ENCODE measurements at regions not wholly inside any gene's neighbourhood (a gene's known extent, or its start where the extent isn't known, plus 50 kb on each side); places are given as distances from the start of the nearest gene placed in this dataset.
"Not testable (repeated sequence)": the region's sequence is repeated elsewhere in the genome, so short reads cannot be mapped to it uniquely, and the experiment has no call there.

DNA sequence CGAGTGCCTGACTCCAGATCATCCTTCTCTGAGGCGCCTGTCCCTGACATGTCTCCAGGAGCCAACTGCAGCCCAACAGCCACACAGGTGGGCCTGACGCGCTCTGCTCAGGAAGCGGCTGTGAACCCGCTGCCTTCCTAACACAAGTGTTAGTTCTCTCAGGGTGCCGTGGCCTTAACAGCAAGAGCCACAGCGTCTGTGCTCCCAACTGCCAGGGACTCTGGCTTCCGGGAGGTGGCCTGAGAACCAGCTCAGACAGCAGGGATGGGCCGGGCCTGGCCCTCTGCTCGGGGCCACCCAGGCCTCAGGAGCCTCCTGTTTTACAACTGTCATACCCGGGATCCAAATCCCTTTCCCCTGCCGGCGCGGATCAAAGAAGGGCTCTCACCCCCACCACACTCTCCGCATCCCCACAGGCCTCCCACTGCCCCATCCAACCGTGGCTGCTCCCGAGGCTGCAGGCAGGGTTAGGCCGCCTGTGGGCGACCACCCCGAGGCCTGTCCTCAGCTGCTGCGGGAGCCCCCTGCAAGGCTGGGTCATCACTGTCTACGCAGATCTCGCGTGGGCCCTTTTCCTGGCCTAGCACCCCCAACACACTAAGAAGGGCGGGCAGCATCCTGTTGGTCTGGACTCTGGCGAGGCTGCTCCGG, 114.2 kb upstream of the ZNF236 start:
- FAIRE-seq (no peak), DNase-seq (ENCODE audit: low read depth) (no peak)
- no peaks in the 10 kb centered on the region for H4K20me1 ChIP-seq (ENCODE audit: insufficient read depth, low read length)
- H2AFZ ChIP-seq (ENCODE audit: low read depth, low read length): no peak overlapping the region
- no peaks in the 10 kb centered on the region for H3K9me3 ChIP-seq (ENCODE audit: insufficient read depth, low read depth, low read length)
- Mint-ChIP-seq H3K9me3 (ENCODE audit: unreplicated experiment) (peaks cover 3% of the 10 kb centered on the region), H3K27me3 (ENCODE audit: low read depth, unreplicated experiment) (peaks cover 6% of the 10 kb centered on the region), H3K4me1 (ENCODE audit: low read depth, unreplicated experiment) (no peaks in the 10 kb centered on the region), H3K27ac (ENCODE audit: unreplicated experiment) (no peak overlapping the region), H3K4me3 (ENCODE audit: unreplicated experiment) (no peak overlapping the region), H3K36me3 (ENCODE audit: low read depth, unreplicated experiment) (no peaks in the 10 kb centered on the region)
- no peak overlapping the region for H3K4me3 ChIP-seq (ENCODE audit: insufficient read depth, low read depth, low read length)
- no peaks in the 10 kb centered on the region for H3K4me1 ChIP-seq (ENCODE audit: insufficient read depth, low read length)
- no peaks in the 10 kb centered on the region for H3K36me3 ChIP-seq (ENCODE audit: insufficient read depth, low read length)
- no peaks in the 10 kb centered on the region for H3K79me2 ChIP-seq (ENCODE audit: insufficient read depth, low read length)
- H3K27me3 ChIP-seq (ENCODE audit: insufficient read depth, low read length): peaks cover under 1% of the 10 kb centered on the region
- no peak overlapping the region for H3K4me2 ChIP-seq (ENCODE audit: low read length)
- no peak for TF ChIP-seq EZH2 (IDR thresholded peaks at IDR 0.05; ENCODE audit: insufficient read depth, low read length)
- TF ChIP-seq, protein P1, sequence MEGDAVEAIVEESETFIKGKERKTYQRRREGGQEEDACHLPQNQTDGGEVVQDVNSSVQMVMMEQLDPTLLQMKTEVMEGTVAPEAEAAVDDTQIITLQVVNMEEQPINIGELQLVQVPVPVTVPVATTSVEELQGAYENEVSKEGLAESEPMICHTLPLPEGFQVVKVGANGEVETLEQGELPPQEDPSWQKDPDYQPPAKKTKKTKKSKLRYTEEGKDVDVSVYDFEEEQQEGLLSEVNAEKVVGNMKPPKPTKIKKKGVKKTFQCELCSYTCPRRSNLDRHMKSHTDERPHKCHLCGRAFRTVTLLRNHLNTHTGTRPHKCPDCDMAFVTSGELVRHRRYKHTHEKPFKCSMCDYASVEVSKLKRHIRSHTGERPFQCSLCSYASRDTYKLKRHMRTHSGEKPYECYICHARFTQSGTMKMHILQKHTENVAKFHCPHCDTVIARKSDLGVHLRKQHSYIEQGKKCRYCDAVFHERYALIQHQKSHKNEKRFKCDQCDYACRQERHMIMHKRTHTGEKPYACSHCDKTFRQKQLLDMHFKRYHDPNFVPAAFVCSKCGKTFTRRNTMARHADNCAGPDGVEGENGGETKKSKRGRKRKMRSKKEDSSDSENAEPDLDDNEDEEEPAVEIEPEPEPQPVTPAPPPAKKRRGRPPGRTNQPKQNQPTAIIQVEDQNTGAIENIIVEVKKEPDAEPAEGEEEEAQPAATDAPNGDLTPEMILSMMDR (IDR thresholded peaks at IDR 0.05; ENCODE audit: insufficient read depth, low read depth, low read length): no peak
- no peak overlapping the region for H3K9ac ChIP-seq (ENCODE audit: low read length)
- H3K27ac ChIP-seq (ENCODE audit: low read depth, low read length): no peak overlapping the region

DNA sequence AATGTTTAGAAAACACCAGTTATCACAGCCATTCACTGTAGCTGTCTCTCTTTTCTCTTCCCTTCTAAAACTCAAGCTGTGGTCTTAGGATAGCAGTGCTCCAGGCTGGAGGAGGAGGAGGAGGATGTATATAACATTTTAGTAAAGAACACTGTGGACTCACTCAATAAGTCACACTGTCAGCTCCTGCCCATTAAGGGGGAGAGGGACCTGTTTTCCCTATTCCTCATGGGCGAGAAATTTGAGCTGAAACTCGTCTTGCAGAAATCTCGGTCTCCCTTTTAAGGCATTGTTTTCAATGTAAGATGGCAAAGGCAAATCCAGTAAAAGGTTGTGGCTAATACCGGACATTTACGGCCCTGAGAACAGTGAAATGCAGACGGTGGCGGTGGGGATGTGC, 114.8 kb upstream of the ZNF236 start:
- no peaks in the 10 kb centered on the region for H3K36me3 Mint-ChIP-seq (ENCODE audit: low read depth, unreplicated experiment)
- DNase-seq (ENCODE audit: low read depth) (no peak), FAIRE-seq (no peak)
- H3K79me2 ChIP-seq (ENCODE audit: insufficient read depth, low read length): no peaks in the 10 kb centered on the region
- H4K20me1 ChIP-seq (ENCODE audit: insufficient read depth, low read length): no peaks in the 10 kb centered on the region
- H3K4me2 ChIP-seq (ENCODE audit: low read length): no peak overlapping the region
- TF ChIP-seq, protein P1 (IDR thresholded peaks at IDR 0.05; ENCODE audit: insufficient read depth, low read depth, low read length): no peak
- no peak for TF ChIP-seq EZH2 (IDR thresholded peaks at IDR 0.05; ENCODE audit: insufficient read depth, low read length)
- peaks cover 3% of the 10 kb centered on the region for H3K27me3 ChIP-seq (ENCODE audit: insufficient read depth, low read length)
- no peaks in the 10 kb centered on the region for H3K4me1 Mint-ChIP-seq (ENCODE audit: low read depth, unreplicated experiment)
- H3K4me3 Mint-ChIP-seq (ENCODE audit: unreplicated experiment): no peak overlapping the region
- no peak overlapping the region for H2AFZ ChIP-seq (ENCODE audit: low read depth, low read length)
- H3K27ac ChIP-seq (ENCODE audit: low read depth, low read length): no peak overlapping the region
- no peaks in the 10 kb centered on the region for H3K36me3 ChIP-seq (ENCODE audit: insufficient read depth, low read length)
- no peaks in the 10 kb centered on the region for H3K4me1 ChIP-seq (ENCODE audit: insufficient read depth, low read length)
- no peak overlapping the region for H3K4me3 ChIP-seq (ENCODE audit: insufficient read depth, low read depth, low read length)
- peaks cover 6% of the 10 kb centered on the region for H3K27me3 Mint-ChIP-seq (ENCODE audit: low read depth, unreplicated experiment)
- H3K9ac ChIP-seq (ENCODE audit: low read length): no peak overlapping the region
- no peak overlapping the region for H3K27ac Mint-ChIP-seq (ENCODE audit: unreplicated experiment)
- peaks cover 4% of the 10 kb centered on the region for H3K9me3 Mint-ChIP-seq (ENCODE audit: unreplicated experiment)
- H3K9me3 ChIP-seq (ENCODE audit: insufficient read depth, low read depth, low read length): no peaks in the 10 kb centered on the region

DNA sequence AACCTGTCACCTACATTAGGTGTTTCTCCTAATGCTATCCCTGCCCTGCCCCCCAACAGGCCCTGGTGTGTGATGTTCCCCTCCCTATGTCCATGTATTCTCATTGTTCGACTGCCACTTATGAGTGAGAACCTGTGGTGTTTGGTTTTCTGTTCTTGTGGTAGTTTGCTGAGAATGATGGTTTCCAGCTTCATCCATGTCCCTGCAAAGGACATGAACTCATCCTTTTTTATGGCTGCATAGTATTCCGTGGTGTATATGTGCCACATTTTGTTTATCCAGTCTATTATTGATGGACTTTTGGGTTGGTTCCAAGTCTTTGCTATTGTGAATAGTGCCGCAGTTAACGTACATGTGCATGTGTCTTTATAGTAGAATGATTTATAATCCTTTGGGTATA, 117.8 kb upstream of the ZNF236 start:
- not testable (repeated sequence) for H3K4me1 ChIP-seq (ENCODE audit: insufficient read depth, low read length); FAIRE-seq; H3K9ac ChIP-seq (ENCODE audit: low read length); H3K9me3 ChIP-seq (ENCODE audit: insufficient read depth, low read depth, low read length); H3K27ac ChIP-seq (ENCODE audit: low read depth, low read length); DNase-seq (ENCODE audit: low read depth); H3K27ac Mint-ChIP-seq (ENCODE audit: unreplicated experiment); H3K36me3 ChIP-seq (ENCODE audit: insufficient read depth, low read length); H3K4me2 ChIP-seq (ENCODE audit: low read length); H3K36me3 Mint-ChIP-seq (ENCODE audit: low read depth, unreplicated experiment); H3K4me1 Mint-ChIP-seq (ENCODE audit: low read depth, unreplicated experiment); H3K4me3 Mint-ChIP-seq (ENCODE audit: unreplicated experiment); H3K79me2 ChIP-seq (ENCODE audit: insufficient read depth, low read length); H3K9me3 Mint-ChIP-seq (ENCODE audit: unreplicated experiment); H4K20me1 ChIP-seq (ENCODE audit: insufficient read depth, low read length); H3K27me3 Mint-ChIP-seq (ENCODE audit: low read depth, unreplicated experiment); H3K4me3 ChIP-seq (ENCODE audit: insufficient read depth, low read depth, low read length); H2AFZ ChIP-seq (ENCODE audit: low read depth, low read length)
- peaks cover 14% of the 10 kb centered on the region for H3K27me3 ChIP-seq (ENCODE audit: insufficient read depth, low read length)

Measured in astrocyte (in vitro differentiated cells and primary cell).